Peyer's patch (tissue), 4 donors: ENCODE measurements at regions not wholly inside any gene's neighbourhood (a gene's known extent, or its start where the extent isn't known, plus 50 kb on each side); places are given as distances from the start of the nearest gene placed in this dataset.

Experiments
- DNase-seq, 3 donors: peaks; one replicate each; pipeline ENCODE4 v3.0.0-alpha.2; 2017 to 2019
- H3K27ac ChIP-seq, 4 donors: fragments of 200-600 bp; sonication (generic); one replicate each; pipeline ENCODE4 v1.5.1; 2016 to 2019
- H3K27me3 ChIP-seq, 2 donors: fragments of 200-600 bp; sonication (generic); one replicate each; pipeline ENCODE4 v1.5.1; 2019
- H3K36me3 ChIP-seq, 3 donors: fragments of 200-600 bp; sonication (generic); one replicate each; pipeline ENCODE4 v1.5.1; 2016 to 2019
- H3K4me1 ChIP-seq, 4 donors: fragments of 200-600 bp; sonication (generic); one replicate each; pipeline ENCODE4 v1.5.1; 2016 to 2019
- H3K4me3 ChIP-seq, 4 donors: fragments of 200-600 bp; sonication (generic); 1 replicate in 3 of 4; 2 replicates in 1 of 4; pipeline ENCODE4 v1.5.1; 2016 to 2019; ENCODE audit warnings: mild to moderate bottlenecking in 1 of 4
- H3K9me3 ChIP-seq, 4 donors: fragments of 200-600 bp; sonication (generic); one replicate each; pipeline ENCODE4 v1.5.1; 2016 to 2019; ENCODE audit warnings: mild to moderate bottlenecking in 1 of 4
- CTCF ChIP-seq, 6 experiments: fragments of 450-650 bp in 4 of 6; fragments of 200-600 bp in 2 of 6; sonication (generic) in 1 of 6; IDR thresholded peaks; one replicate each; pipeline ENCODE4 v1.5.1; 2017 to 2019; ENCODE audit warnings: antibody characterized with exemption in 6 of 6, mild to moderate bottlenecking in 3 of 6, moderate library complexity in 1 of 6
- POLR2A ChIP-seq, 2 donors: fragments of 450-650 bp; IDR thresholded peaks; one replicate each; pipeline ENCODE4 v1.5.1; 2017; ENCODE audit warnings: antibody characterized with exemption in 2 of 2, mild to moderate bottlenecking in 2 of 2, moderate library complexity in 2 of 2

GRCh38 chr9:27632254-27632653 is 59.0 kb upstream of the C9orf72 start:
- Histone ChIP-seq H3K4me3 (no peak overlapping the region), H3K27me3 (no peaks in the 10 kb centered on the region), H3K9me3 (no peaks in the 10 kb centered on the region), H3K27ac (no peak overlapping the region), H3K4me1 (peaks cover 0 to under 1% (median 0%) of the 10 kb centered on the region in 4 donors), H3K36me3 (no peaks in the 10 kb centered on the region)
- no peak for TF ChIP-seq POLR2A (IDR thresholded peaks at IDR 0.05)
- no peak for TF ChIP-seq CTCF (IDR thresholded peaks at IDR 0.05)
- DNase-seq, result no peak

GRCh38 chr9:27633764-27634163 is 60.5 kb upstream of the C9orf72 start:
- Histone ChIP-seq H3K9me3 (no peaks in the 10 kb centered on the region), H3K27me3 (no peaks in the 10 kb centered on the region), H3K36me3 (no peaks in the 10 kb centered on the region), H3K27ac (no peak overlapping the region), H3K4me3 (no peak overlapping the region), H3K4me1 (no peaks in the 10 kb centered on the region)
- no peak for DNase-seq
- TF ChIP-seq POLR2A (IDR thresholded peaks at IDR 0.05) (no peak), CTCF (IDR thresholded peaks at IDR 0.05) (no peak)

- H3K27ac ChIP-seq, result no peak overlapping the region
- no peaks in the 10 kb centered on the region for H3K27me3 ChIP-seq
- H3K36me3 ChIP-seq, result no peaks in the 10 kb centered on the region
- no peak for DNase-seq
- H3K4me3 ChIP-seq, result no peak overlapping the region
- no peak for TF ChIP-seq CTCF (IDR thresholded peaks at IDR 0.05)
- no peaks in the 10 kb centered on the region for H3K9me3 ChIP-seq
- H3K4me1 ChIP-seq, result no peaks in the 10 kb centered on the region
Observed at GRCh38 chr9:27634879-27635278, 61.6 kb upstream of the C9orf72 start.

- no peak for TF ChIP-seq POLR2A (IDR thresholded peaks at IDR 0.05)
- TF ChIP-seq CTCF (IDR thresholded peaks at IDR 0.05), result no peak
- Histone ChIP-seq H3K27ac (no peak overlapping the region), H3K27me3 (no peaks in the 10 kb centered on the region), H3K36me3 (no peaks in the 10 kb centered on the region), H3K4me3 (no peak overlapping the region), H3K9me3 (no peaks in the 10 kb centered on the region), H3K4me1 (no peaks in the 10 kb centered on the region)
- no peak for DNase-seq
Observed at GRCh38 chr9:27638716-27639115, 65.4 kb upstream of the C9orf72 start.

GRCh38 chr9:27645161-27645840 is 72.0 kb upstream of the C9orf72 start:
- H3K9me3 ChIP-seq, result no peaks in the 10 kb centered on the region
- H3K36me3 ChIP-seq, result no peaks in the 10 kb centered on the region
- DNase-seq, result no peak
- H3K4me3 ChIP-seq, result no peak overlapping the region
- no peaks in the 10 kb centered on the region for H3K4me1 ChIP-seq
- H3K27me3 ChIP-seq, result no peaks in the 10 kb centered on the region
- no peak overlapping the region for H3K27ac ChIP-seq
- no peak for TF ChIP-seq POLR2A (IDR thresholded peaks at IDR 0.05)
- no peak for TF ChIP-seq CTCF (IDR thresholded peaks at IDR 0.05)

- Histone ChIP-seq H3K4me3 (no peak overlapping the region), H3K27me3 (no peaks in the 10 kb centered on the region), H3K9me3 (no peaks in the 10 kb centered on the region), H3K4me1 (peaks cover 0 to 7% (median 0%) of the 10 kb centered on the region in 4 donors), H3K36me3 (no peaks in the 10 kb centered on the region), H3K27ac (no peak overlapping the region)
- DNase-seq, result no peak
- TF ChIP-seq CTCF (IDR thresholded peaks at IDR 0.05), result no peak
- TF ChIP-seq POLR2A (IDR thresholded peaks at IDR 0.05), result no peak
Observed at GRCh38 chr9:27653246-27653645, 80.0 kb upstream of the C9orf72 start.
